Liver (tissue), 8 donors: ENCODE measurements at regions not wholly inside any gene's neighbourhood (a gene's known extent, or its start where the extent isn't known, plus 50 kb on each side); places are given as distances from the start of the nearest gene placed in this dataset.

Source experiments
- DNase-seq: peaks from one replicate; pipeline ENCODE4 v3.0.0-alpha.2; 2017; ENCODE audit warnings: low spot score
- H3K27ac ChIP-seq, 2 donors: one replicate each; pipeline ENCODE4 v1.7.0; 2013; ENCODE audit warnings: inconsistent platforms in 2 of 2, low read length in 2 of 2, control low read depth in 1 of 2, low read depth in 1 of 2, mild to moderate bottlenecking in 1 of 2
- H3K27me3 ChIP-seq, 4 donors: one replicate each; pipeline versions ENCODE4 v1.6.1 to v1.7.0; 2013; ENCODE audit warnings: low read length in 3 of 4, inconsistent platforms in 1 of 4, mild to moderate bottlenecking in 1 of 4, moderate library complexity in 1 of 4; ENCODE audit not compliant: control insufficient read depth in 4 of 4, insufficient read depth in 4 of 4
- H3K36me3 ChIP-seq, 4 donors: one replicate each; pipeline versions ENCODE4 v1.6.1 to v1.7.0; 2013; ENCODE audit warnings: low read length in 3 of 4, mild to moderate bottlenecking in 3 of 4, low read depth in 1 of 4, moderate library complexity in 1 of 4; ENCODE audit not compliant: control insufficient read depth in 4 of 4, insufficient read depth in 3 of 4
- H3K4me1 ChIP-seq, 4 donors: one replicate each; pipeline versions ENCODE4 v1.6.1 to v1.7.0; 2013; ENCODE audit warnings: low read length in 3 of 4, mild to moderate bottlenecking in 3 of 4, moderate library complexity in 1 of 4; ENCODE audit not compliant: control insufficient read depth in 4 of 4, insufficient read depth in 4 of 4
- H3K4me3 ChIP-seq, 3 donors: one replicate each; pipeline versions ENCODE4 v1.6.1 to v1.7.0; 2013; ENCODE audit warnings: low read length in 3 of 3, control low read depth in 1 of 3, low read depth in 1 of 3, mild to moderate bottlenecking in 1 of 3
- H3K9ac ChIP-seq, 2 donors: one replicate each; pipeline ENCODE4 v1.7.0; 2013; ENCODE audit warnings: low read length in 2 of 2, mild to moderate bottlenecking in 2 of 2, moderate library complexity in 2 of 2, control low read depth in 1 of 2, low read depth in 1 of 2
- H3K9me3 ChIP-seq, 4 donors: one replicate each; pipeline versions ENCODE4 v1.6.1 to v1.7.0; 2013; ENCODE audit warnings: low read length in 3 of 4; ENCODE audit not compliant: control insufficient read depth in 4 of 4
- FOXA1 ChIP-seq: IDR thresholded peaks from 2 replicates; pipeline ENCODE4 v1.6.1; 2016; ENCODE audit warnings: antibody characterized with exemption
- FOXA2 ChIP-seq: IDR thresholded peaks from 2 replicates; pipeline ENCODE4 v1.6.1; 2016; ENCODE audit warnings: antibody characterized with exemption
- GABPA ChIP-seq, 2 donors: IDR thresholded peaks in 1 of 2; conservative IDR thresholded peaks in 1 of 2; 2 replicates each; pipeline ENCODE4 v1.6.1; 2016; ENCODE audit warnings: antibody characterized with exemption in 2 of 2, mild to moderate bottlenecking in 1 of 2, moderate library complexity in 1 of 2
- HNF4A ChIP-seq, 2 donors: conservative IDR thresholded peaks; 2 replicates each; pipeline ENCODE4 v1.6.1; 2016; ENCODE audit warnings: antibody characterized with exemption in 2 of 2, mild to moderate bottlenecking in 2 of 2
- JUND ChIP-seq, 2 donors: IDR thresholded peaks; 2 replicates each; pipeline ENCODE4 v1.6.1; 2016; ENCODE audit warnings: antibody characterized with exemption in 2 of 2
- RAD21 ChIP-seq, 2 donors: IDR thresholded peaks; 2 replicates each; pipeline ENCODE4 v1.6.1; 2016; ENCODE audit warnings: antibody characterized with exemption in 2 of 2, mild to moderate bottlenecking in 2 of 2
- RXRA ChIP-seq, 2 donors: IDR thresholded peaks; 2 replicates each; pipeline ENCODE4 v1.6.1; 2017 to 2018; ENCODE audit warnings: antibody characterized with exemption in 2 of 2, mild to moderate bottlenecking in 1 of 2
- SP1 ChIP-seq: IDR thresholded peaks from 2 replicates; pipeline ENCODE4 v1.6.1; 2018; ENCODE audit warnings: antibody characterized with exemption, mild to moderate bottlenecking
- TAF1 ChIP-seq: conservative IDR thresholded peaks from 2 replicates; pipeline ENCODE4 v1.6.1; 2016; ENCODE audit warnings: antibody characterized with exemption, mild to moderate bottlenecking
- WGBS: extraction: QIAGEN DNeasy Blood & Tissue Kit; methylation state at CpG from one replicate; pipeline ENCODE4 v1.1.7; 2013; 5-methylcytosine and 5-hydroxymethylcytosine counted together
- TF ChIP-seq, protein P1 (sequence below): IDR thresholded peaks from 2 replicates; pipeline ENCODE4 v1.6.1; 2016; ENCODE audit warnings: antibody characterized with exemption
- TF ChIP-seq, protein P2 (sequence below): fragments of 150-350 bp; IDR thresholded peaks from 2 replicates; pipeline ENCODE4 v1.5.1; 2017; ENCODE audit warnings: improper control_type of control experiment, low read depth, low read length; ENCODE audit not compliant: missing input control
- TF ChIP-seq, protein P3 (sequence below): IDR thresholded peaks from 2 replicates; pipeline ENCODE4 v1.6.1; 2016; ENCODE audit warnings: antibody characterized with exemption
- TF ChIP-seq, protein P4 (sequence below): IDR thresholded peaks from 2 replicates; pipeline ENCODE4 v1.6.1; 2016; ENCODE audit warnings: antibody characterized with exemption, mild to moderate bottlenecking
- donor health status: healthy.
- donor health status: healthy.
- donor health status: healthy.
- donor health status: healthy.
- donor health status: healthy.

DNA sequence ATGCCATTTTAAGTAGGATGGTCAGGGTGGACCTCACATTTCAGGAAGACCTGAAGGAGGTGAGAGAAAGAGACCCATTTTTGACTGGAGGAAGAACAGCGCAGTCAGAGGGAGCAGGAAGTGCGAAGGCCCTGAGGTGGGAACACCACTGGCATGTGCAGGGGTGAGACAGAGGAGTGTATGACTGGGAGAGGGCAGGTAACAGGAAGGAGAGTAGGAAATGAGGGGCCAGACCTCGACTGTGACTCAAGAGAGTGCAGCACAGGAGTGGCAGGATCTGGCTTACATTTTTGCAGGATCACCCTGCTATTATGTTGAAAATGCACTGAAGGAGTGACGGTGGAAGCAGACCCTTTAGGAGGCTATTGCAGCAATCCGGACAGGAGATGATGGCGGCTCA is 117.7 kb upstream of the CDYL start:
- 82% methylated on average over 6 of the region's 6 CpGs for WGBS
- no peaks in the 10 kb centered on the region for H3K4me1 ChIP-seq
- TF ChIP-seq GABPA (IDR thresholded peaks at IDR 0.05 in 1 of 2, conservative IDR thresholded peaks at IDR 0.05 in 1 of 2) (no peak), FOXA1 (no peak), HNF4A (conservative IDR thresholded peaks at IDR 0.05) (no peak), JUND (IDR thresholded peaks at IDR 0.05) (no peak)
- H3K27me3 ChIP-seq: no peaks in the 10 kb centered on the region
- no peak overlapping the region for H3K27ac ChIP-seq
- no peaks in the 10 kb centered on the region for H3K9me3 ChIP-seq
- no peak for DNase-seq
- no peaks in the 10 kb centered on the region for H3K36me3 ChIP-seq
- H3K9ac ChIP-seq: no peak overlapping the region
- no peak overlapping the region for H3K4me3 ChIP-seq

GRCh38 chr6:4656106-4656505 is 120.1 kb upstream of the CDYL start:
- TF ChIP-seq RAD21 (IDR thresholded peaks at IDR 0.05) (no peak), FOXA1 (no peak), HNF4A (conservative IDR thresholded peaks at IDR 0.05) (no peak), RXRA (IDR thresholded peaks at IDR 0.05) (no peak), SP1 (no peak), TAF1 (no peak), FOXA2 (no peak), JUND (IDR thresholded peaks at IDR 0.05) (no peak)
- TF ChIP-seq, protein P1, sequence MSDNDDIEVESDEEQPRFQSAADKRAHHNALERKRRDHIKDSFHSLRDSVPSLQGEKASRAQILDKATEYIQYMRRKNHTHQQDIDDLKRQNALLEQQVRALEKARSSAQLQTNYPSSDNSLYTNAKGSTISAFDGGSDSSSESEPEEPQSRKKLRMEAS: no peak
- TF ChIP-seq, protein P2, sequence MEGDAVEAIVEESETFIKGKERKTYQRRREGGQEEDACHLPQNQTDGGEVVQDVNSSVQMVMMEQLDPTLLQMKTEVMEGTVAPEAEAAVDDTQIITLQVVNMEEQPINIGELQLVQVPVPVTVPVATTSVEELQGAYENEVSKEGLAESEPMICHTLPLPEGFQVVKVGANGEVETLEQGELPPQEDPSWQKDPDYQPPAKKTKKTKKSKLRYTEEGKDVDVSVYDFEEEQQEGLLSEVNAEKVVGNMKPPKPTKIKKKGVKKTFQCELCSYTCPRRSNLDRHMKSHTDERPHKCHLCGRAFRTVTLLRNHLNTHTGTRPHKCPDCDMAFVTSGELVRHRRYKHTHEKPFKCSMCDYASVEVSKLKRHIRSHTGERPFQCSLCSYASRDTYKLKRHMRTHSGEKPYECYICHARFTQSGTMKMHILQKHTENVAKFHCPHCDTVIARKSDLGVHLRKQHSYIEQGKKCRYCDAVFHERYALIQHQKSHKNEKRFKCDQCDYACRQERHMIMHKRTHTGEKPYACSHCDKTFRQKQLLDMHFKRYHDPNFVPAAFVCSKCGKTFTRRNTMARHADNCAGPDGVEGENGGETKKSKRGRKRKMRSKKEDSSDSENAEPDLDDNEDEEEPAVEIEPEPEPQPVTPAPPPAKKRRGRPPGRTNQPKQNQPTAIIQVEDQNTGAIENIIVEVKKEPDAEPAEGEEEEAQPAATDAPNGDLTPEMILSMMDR: no peak
- TF ChIP-seq, protein P3, sequence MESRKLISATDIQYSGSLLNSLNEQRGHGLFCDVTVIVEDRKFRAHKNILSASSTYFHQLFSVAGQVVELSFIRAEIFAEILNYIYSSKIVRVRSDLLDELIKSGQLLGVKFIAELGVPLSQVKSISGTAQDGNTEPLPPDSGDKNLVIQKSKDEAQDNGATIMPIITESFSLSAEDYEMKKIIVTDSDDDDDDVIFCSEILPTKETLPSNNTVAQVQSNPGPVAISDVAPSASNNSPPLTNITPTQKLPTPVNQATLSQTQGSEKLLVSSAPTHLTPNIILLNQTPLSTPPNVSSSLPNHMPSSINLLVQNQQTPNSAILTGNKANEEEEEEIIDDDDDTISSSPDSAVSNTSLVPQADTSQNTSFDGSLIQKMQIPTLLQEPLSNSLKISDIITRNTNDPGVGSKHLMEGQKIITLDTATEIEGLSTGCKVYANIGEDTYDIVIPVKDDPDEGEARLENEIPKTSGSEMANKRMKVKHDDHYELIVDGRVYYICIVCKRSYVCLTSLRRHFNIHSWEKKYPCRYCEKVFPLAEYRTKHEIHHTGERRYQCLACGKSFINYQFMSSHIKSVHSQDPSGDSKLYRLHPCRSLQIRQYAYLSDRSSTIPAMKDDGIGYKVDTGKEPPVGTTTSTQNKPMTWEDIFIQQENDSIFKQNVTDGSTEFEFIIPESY: no peak
- TF ChIP-seq, protein P4, sequence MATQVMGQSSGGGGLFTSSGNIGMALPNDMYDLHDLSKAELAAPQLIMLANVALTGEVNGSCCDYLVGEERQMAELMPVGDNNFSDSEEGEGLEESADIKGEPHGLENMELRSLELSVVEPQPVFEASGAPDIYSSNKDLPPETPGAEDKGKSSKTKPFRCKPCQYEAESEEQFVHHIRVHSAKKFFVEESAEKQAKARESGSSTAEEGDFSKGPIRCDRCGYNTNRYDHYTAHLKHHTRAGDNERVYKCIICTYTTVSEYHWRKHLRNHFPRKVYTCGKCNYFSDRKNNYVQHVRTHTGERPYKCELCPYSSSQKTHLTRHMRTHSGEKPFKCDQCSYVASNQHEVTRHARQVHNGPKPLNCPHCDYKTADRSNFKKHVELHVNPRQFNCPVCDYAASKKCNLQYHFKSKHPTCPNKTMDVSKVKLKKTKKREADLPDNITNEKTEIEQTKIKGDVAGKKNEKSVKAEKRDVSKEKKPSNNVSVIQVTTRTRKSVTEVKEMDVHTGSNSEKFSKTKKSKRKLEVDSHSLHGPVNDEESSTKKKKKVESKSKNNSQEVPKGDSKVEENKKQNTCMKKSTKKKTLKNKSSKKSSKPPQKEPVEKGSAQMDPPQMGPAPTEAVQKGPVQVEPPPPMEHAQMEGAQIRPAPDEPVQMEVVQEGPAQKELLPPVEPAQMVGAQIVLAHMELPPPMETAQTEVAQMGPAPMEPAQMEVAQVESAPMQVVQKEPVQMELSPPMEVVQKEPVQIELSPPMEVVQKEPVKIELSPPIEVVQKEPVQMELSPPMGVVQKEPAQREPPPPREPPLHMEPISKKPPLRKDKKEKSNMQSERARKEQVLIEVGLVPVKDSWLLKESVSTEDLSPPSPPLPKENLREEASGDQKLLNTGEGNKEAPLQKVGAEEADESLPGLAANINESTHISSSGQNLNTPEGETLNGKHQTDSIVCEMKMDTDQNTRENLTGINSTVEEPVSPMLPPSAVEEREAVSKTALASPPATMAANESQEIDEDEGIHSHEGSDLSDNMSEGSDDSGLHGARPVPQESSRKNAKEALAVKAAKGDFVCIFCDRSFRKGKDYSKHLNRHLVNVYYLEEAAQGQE: no peak
- Histone ChIP-seq H3K27me3 (no peaks in the 10 kb centered on the region), H3K36me3 (no peaks in the 10 kb centered on the region), H3K4me3 (no peak overlapping the region), H3K27ac (no peak overlapping the region), H3K9me3 (peaks cover 0 to 5% (median 0%) of the 10 kb centered on the region in 4 donors), H3K9ac (no peak overlapping the region), H3K4me1 (no peaks in the 10 kb centered on the region)
- no peak for DNase-seq
- WGBS: 63% methylated on average over 3 of the region's 3 CpGs
